GM12878 (cell line): ENCODE measurements at regions not wholly inside any gene's neighbourhood (a gene's known extent, or its start where the extent isn't known, plus 50 kb on each side); places are given as distances from the start of the nearest gene placed in this dataset.
"Not testable (repeated sequence)": the region's sequence is repeated elsewhere in the genome, so short reads cannot be mapped to it uniquely, and the experiment has no call there.

ENCODE experiments used
- ATAC-seq: fragments of 200-7000 bp; cut with Tn5 transposase; 3 replicates; pipeline ENCODE4 v1.9.1; 2020; ENCODE audit warnings: mild to moderate bottlenecking, moderate library complexity
- BruUV-seq: library from RNA; stranded (reverse); fragments of 400-500 nt; replicated peaks from 2 replicates; lab custom pipeline; 2021; lab: Mats Ljungman, UMichigan
- CTCF ChIA-PET: fragments of 300-600 bp; sonication (Branson Sonifier 250); formaldehyde crosslinking; extraction: SDS; loops from one replicate; lab custom pipeline; 2021; ENCODE audit warnings: inconsistent platforms; lab: Yijun Ruan, JAX
- POLR2A ChIA-PET: fragments of 350-600 bp; formaldehyde crosslinking; extraction: SDS; loops from one replicate; lab custom pipeline; 2021; ENCODE audit warnings: inconsistent platforms; lab: Charles Lee
- RAD21 ChIA-PET: fragments of 300-600 bp; sonication (Branson Sonifier 250); formaldehyde crosslinking; loops from one replicate; lab custom pipeline; 2023; ENCODE audit warnings: antibody characterized with exemption; ENCODE audit not compliant: unreplicated experiment; lab: Charles Lee
- SMC1A ChIA-PET: fragments of 300-600 bp; sonication (Branson Sonifier 250); formaldehyde crosslinking; loops from one replicate; lab custom pipeline; 2023; ENCODE audit not compliant: unreplicated experiment, uncharacterized antibody; lab: Charles Lee
- DNase-seq: peaks from one replicate; pipeline ENCODE4 v3.0.0-alpha.2; 2011; ENCODE audit warnings: low read depth, low spot score
- FAIRE-seq: peaks from 3 replicates; lab custom pipeline; 2011; peaks lifted over from hg19 to GRCh38; lab: Jason Lieb, UNC
- H2AFZ ChIP-seq: 2 replicates; pipeline ENCODE4 v1.6.0; 2011; ENCODE audit warnings: low read depth, low read length, control low read depth; ENCODE audit not compliant: control insufficient read depth
- H3K27ac ChIP-seq: 2 replicates; pipeline ENCODE4 v1.5.1; 2011; ENCODE audit warnings: control low read depth; ENCODE audit not compliant: control insufficient read depth, insufficient read depth
- H3K27me3 ChIP-seq, 2 experiments: replicated peaks in 1 of 2; 2 replicates each; pipeline versions ENCODE4 v1.6.0 to v1.6.1; 2011; ENCODE audit warnings: low read length in 1 of 2; ENCODE audit not compliant: control insufficient read depth in 2 of 2, insufficient read depth in 2 of 2
- H3K36me3 ChIP-seq, 2 experiments: 2 replicates each; pipeline ENCODE4 v1.5.1; 2011; ENCODE audit warnings: low read length in 1 of 2; ENCODE audit not compliant: control insufficient read depth in 2 of 2, insufficient read depth in 2 of 2
- H3K4me1 ChIP-seq: 2 replicates; pipeline ENCODE4 v1.6.1; 2011; ENCODE audit warnings: mild to moderate bottlenecking, low read length, moderate library complexity, mixed read lengths; ENCODE audit not compliant: control insufficient read depth, insufficient read depth
- H3K4me2 ChIP-seq: 2 replicates; pipeline ENCODE4 v1.6.0; 2011; ENCODE audit warnings: control low read depth; ENCODE audit not compliant: control insufficient read depth, insufficient read depth
- H3K4me3 ChIP-seq: fragments of 200-600 bp; sonication (generic); 2 replicates; pipeline ENCODE4 v1.5.1; 2016
- H3K79me2 ChIP-seq: 2 replicates; pipeline ENCODE4 v1.6.0; 2011; ENCODE audit warnings: low read length; ENCODE audit not compliant: control insufficient read depth, insufficient read depth
- H3K9ac ChIP-seq: 2 replicates; pipeline ENCODE4 v1.8.0; 2011; ENCODE audit warnings: low read length, control low read depth, mixed read lengths; ENCODE audit not compliant: control insufficient read depth, insufficient read depth
- H3K9me3 ChIP-seq: replicated peaks from 3 replicates; pipeline ENCODE4 v1.5.1; 2011; ENCODE audit warnings: mild to moderate bottlenecking, low read length; ENCODE audit not compliant: control insufficient read depth, insufficient read depth
- H4K20me1 ChIP-seq: 2 replicates; pipeline ENCODE4 v1.6.0; 2011; ENCODE audit not compliant: control insufficient read depth, insufficient read depth
- CEBPB ChIP-seq, 2 experiments: fragments of 150-350 bp in 1 of 2; IDR thresholded peaks; 2 replicates each; pipeline ENCODE4 v1.6.1; 2012 to 2014; ENCODE audit warnings: low read depth in 2 of 2, low read length in 2 of 2, borderline replicate concordance in 1 of 2, inconsistent platforms in 1 of 2
- EP300 ChIP-seq, 2 experiments: fragments of 150-350 bp in 1 of 2; IDR thresholded peaks; 2 replicates each; pipeline ENCODE4 v1.6.1; 2011 to 2012; ENCODE audit warnings: low read depth in 2 of 2, low read length in 2 of 2, borderline replicate concordance in 1 of 2, improper control_type of control experiment in 1 of 2, inconsistent platforms in 1 of 2; ENCODE audit not compliant: control insufficient read depth in 1 of 2
- MEF2A ChIP-seq: IDR thresholded peaks from 2 replicates; pipeline ENCODE4 v1.6.1; 2011; ENCODE audit warnings: low read depth, mild to moderate bottlenecking, low read length, moderate library complexity; ENCODE audit not compliant: insufficient read depth
- PAX8 ChIP-seq: fragments of 450-650 bp; IDR thresholded peaks from 2 replicates; pipeline ENCODE4 v1.6.1; 2017; ENCODE audit warnings: mild to moderate bottlenecking, moderate library complexity
- RFX5 ChIP-seq: IDR thresholded peaks from 2 replicates; pipeline ENCODE4 v1.6.1; 2011; ENCODE audit warnings: low read depth, low read length, improper control_type of control experiment
- SRF ChIP-seq, 2 experiments: IDR thresholded peaks; 2 replicates each; pipeline ENCODE4 v1.6.1; 2011; ENCODE audit warnings: low read depth in 2 of 2, low read length in 2 of 2, mild to moderate bottlenecking in 1 of 2, moderate library complexity in 1 of 2
- WGBS: methylation state at CpG from one replicate; pipeline ENCODE4 v1.1.6; 2016; ENCODE audit warnings: low lambda C conversion rate; ENCODE audit not compliant: insufficient replicate concordance, insufficient coverage; ENCODE audit errors: missing lambda C conversion rate; 5-methylcytosine and 5-hydroxymethylcytosine counted together
- in situ Hi-C: fragments of 300-500 bp; cut with MboI; formaldehyde crosslinking; loops from 9 replicates; pipeline ENCODE4 v1.14.3; 2018; ENCODE audit warnings: mixed read lengths
- intact Hi-C: fragments of 100-400 bp; cut with micrococcal nuclease; formaldehyde crosslinking; loops from one replicate; pipeline ENCODE4 v1.14.2; 2022; ENCODE audit not compliant: unreplicated experiment

- H3K4me3 ChIP-seq, result no peak overlapping the region
- ChIA-PET CTCF (no interaction called here), SMC1A (no interaction called here), RAD21 (no interaction called here), POLR2A (no interaction called here)
- no peak for TF ChIP-seq CEBPB (IDR thresholded peaks at IDR 0.05; ENCODE audit: borderline replicate concordance in 1 of 2, low read depth in 2 of 2, low read length in 2 of 2)
- TF ChIP-seq SRF (IDR thresholded peaks at IDR 0.05; ENCODE audit: low read depth in 2 of 2, low read length in 2 of 2), result no peak
- no peak for TF ChIP-seq EP300 (IDR thresholded peaks at IDR 0.05; ENCODE audit: borderline replicate concordance in 1 of 2, control insufficient read depth in 1 of 2, low read depth in 2 of 2, low read length in 2 of 2)
- no peak for TF ChIP-seq RFX5
- no peak for TF ChIP-seq MEF2A
- no peak for TF ChIP-seq PAX8
- FAIRE-seq (no peak), DNase-seq (no peak), ATAC-seq (no peak)
- H3K27me3 ChIP-seq, result no peaks in the 10 kb centered on the region
- H2AFZ ChIP-seq, result no peak overlapping the region
- BruUV-seq, result no TSS peak
- no peaks in the 10 kb centered on the region for H3K4me1 ChIP-seq
- intact Hi-C loops (no loop called here), in situ Hi-C loops (no loop called here)
- no peak overlapping the region for H3K27ac ChIP-seq
- no peak overlapping the region for H3K9ac ChIP-seq
- H3K36me3 ChIP-seq, result no peaks in the 10 kb centered on the region
- no peak overlapping the region for H3K4me2 ChIP-seq
- H3K79me2 ChIP-seq, result no peaks in the 10 kb centered on the region
- 39% methylated on average over 6 of the region's 6 CpGs for WGBS
- no peaks in the 10 kb centered on the region for H4K20me1 ChIP-seq
- H3K9me3 ChIP-seq, result no peaks in the 10 kb centered on the region
These were observed 680.7 kb upstream of the SALL1 start for GRCh38 chr16:51831595-51832367.

GRCh38 chr16:51831034-51831433 is 680.0 kb upstream of the SALL1 start:
- DNase-seq, SMC1A ChIA-PET, FAIRE-seq, RAD21 ChIA-PET, H3K36me3 ChIP-seq, H4K20me1 ChIP-seq, in situ Hi-C loops, POLR2A ChIA-PET, CTCF ChIA-PET, ATAC-seq, H3K27ac ChIP-seq, H3K9ac ChIP-seq, H3K4me3 ChIP-seq, H3K79me2 ChIP-seq, H2AFZ ChIP-seq, H3K9me3 ChIP-seq, BruUV-seq, H3K27me3 ChIP-seq, intact Hi-C loops, H3K4me1 ChIP-seq, H3K4me2 ChIP-seq: not testable (repeated sequence)
- WGBS, result 59% methylated on average over 6 of the region's 6 CpGs
